Suprapubic skin (tissue), 3 donors: ENCODE measurements at regions not wholly inside any gene's neighbourhood (a gene's known extent, or its start where the extent isn't known, plus 50 kb on each side); places are given as distances from the start of the nearest gene placed in this dataset.

ENCODE experiments used
- POLR2AphosphoS5 ChIP-seq, 3 donors: sonication (generic); formaldehyde crosslinking; IDR thresholded peaks; one replicate each; pipeline ENCODE4 v1.6.1; 2017; ENCODE audit warnings: antibody characterized with exemption in 3 of 3
- TF ChIP-seq, protein P1 (sequence below), 2 donors: fragments of 200-600 bp in 1 of 2; fragments of 450-650 bp in 1 of 2; sonication (generic) in 1 of 2; IDR thresholded peaks; one replicate each; pipeline ENCODE4 v1.5.1; 2016 to 2019; ENCODE audit warnings: antibody characterized with exemption in 2 of 2, mild to moderate bottlenecking in 1 of 2, moderate library complexity in 1 of 2

- TF ChIP-seq, protein P1, sequence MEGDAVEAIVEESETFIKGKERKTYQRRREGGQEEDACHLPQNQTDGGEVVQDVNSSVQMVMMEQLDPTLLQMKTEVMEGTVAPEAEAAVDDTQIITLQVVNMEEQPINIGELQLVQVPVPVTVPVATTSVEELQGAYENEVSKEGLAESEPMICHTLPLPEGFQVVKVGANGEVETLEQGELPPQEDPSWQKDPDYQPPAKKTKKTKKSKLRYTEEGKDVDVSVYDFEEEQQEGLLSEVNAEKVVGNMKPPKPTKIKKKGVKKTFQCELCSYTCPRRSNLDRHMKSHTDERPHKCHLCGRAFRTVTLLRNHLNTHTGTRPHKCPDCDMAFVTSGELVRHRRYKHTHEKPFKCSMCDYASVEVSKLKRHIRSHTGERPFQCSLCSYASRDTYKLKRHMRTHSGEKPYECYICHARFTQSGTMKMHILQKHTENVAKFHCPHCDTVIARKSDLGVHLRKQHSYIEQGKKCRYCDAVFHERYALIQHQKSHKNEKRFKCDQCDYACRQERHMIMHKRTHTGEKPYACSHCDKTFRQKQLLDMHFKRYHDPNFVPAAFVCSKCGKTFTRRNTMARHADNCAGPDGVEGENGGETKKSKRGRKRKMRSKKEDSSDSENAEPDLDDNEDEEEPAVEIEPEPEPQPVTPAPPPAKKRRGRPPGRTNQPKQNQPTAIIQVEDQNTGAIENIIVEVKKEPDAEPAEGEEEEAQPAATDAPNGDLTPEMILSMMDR (IDR thresholded peaks at IDR 0.05): no peak
- no peak for TF ChIP-seq POLR2AphosphoS5 (IDR thresholded peaks at IDR 0.05)
Measured at GRCh38 chr5:159832073-159832472, 84.2 kb upstream of the ADRA1B start.
